Cardiac muscle cell (in vitro differentiated cells and primary cell): ENCODE measurements at regions not wholly inside any gene's neighbourhood (a gene's known extent, or its start where the extent isn't known, plus 50 kb on each side); places are given as distances from the start of the nearest gene placed in this dataset.

Source experiments
- DNase-seq, 2 donors: peaks; one replicate each; pipeline versions ENCODE4 v3.0.0 to v3.0.0-alpha.2; 2010 to 2017; ENCODE audit warnings: low read depth in 1 of 2, low spot score in 1 of 2
- H3K27ac ChIP-seq: fragments of 200-600 bp; sonication (generic); 2 replicates; pipeline ENCODE4 v1.5.1; 2016
- H3K27me3 ChIP-seq: fragments of 200-600 bp; sonication (generic); 2 replicates; pipeline ENCODE4 v1.6.0; 2016; ENCODE audit warnings: control low read depth
- H3K36me3 ChIP-seq: fragments of 200-600 bp; sonication (generic); 2 replicates; pipeline ENCODE4 v1.5.1; 2016; ENCODE audit warnings: control low read depth
- H3K4me1 ChIP-seq: fragments of 200-600 bp; sonication (generic); 2 replicates; pipeline ENCODE4 v1.8.1; 2017; ENCODE audit warnings: low read depth, mild to moderate bottlenecking, mixed run types
- H3K4me3 ChIP-seq: fragments of 200-600 bp; sonication (generic); 2 replicates; pipeline ENCODE4 v1.5.1; 2016; ENCODE audit warnings: mild to moderate bottlenecking
- H3K9me3 ChIP-seq: fragments of 200-600 bp; sonication (generic); 2 replicates; pipeline ENCODE4 v1.5.1; 2017; ENCODE audit warnings: low read depth, mild to moderate bottlenecking, control low read depth
- TF ChIP-seq, protein P1 (sequence below): IDR thresholded peaks from 2 replicates; pipeline ENCODE4 v1.5.1; 2012; ENCODE audit warnings: low read depth, mild to moderate bottlenecking, low read length

DNA sequence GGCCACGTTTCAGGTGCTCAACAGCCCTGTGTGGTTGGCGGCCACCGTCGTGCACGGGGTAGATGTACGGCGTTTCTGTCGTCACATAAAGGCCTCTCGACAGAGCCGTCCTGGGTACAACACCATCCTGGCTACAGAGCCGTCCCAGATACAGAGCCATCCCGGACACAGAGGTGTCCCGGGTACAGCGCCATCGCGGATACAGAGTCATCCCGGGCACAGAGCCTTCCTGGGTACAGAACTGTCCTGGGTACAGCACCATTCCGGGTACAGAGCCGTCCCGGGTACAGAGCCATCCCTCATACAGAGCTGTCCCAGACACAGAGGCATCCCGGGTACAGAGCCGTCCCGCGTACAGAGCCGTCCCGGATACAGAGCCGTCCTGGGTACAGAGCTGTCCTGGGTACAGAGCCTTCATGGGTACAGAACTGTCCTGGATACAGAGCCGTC lies 222.7 kb upstream of the SOX1 start:
- H3K27ac ChIP-seq = no peak overlapping the region
- no peak for DNase-seq

DNA sequence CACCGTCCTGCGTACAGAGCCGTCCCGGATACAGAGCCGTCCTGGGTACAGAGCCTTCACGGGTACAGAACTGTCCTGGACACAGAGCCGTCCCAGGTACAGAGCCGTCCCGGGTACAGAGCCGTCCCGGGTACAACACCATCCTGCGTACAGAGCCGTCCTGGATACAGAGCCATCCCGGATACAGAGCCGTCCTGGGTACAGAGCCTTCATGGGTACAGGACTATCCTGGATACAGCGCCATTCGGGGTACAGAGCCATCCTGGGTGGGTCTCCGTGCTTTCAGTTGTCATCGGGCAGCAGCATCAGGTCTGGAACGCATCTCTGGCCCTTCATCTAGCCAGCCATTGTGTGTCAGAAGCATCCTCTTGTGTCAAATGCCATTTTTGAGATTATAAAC lies 222.3 kb upstream of the SOX1 start:
- Histone ChIP-seq H3K9me3 (no peaks in the 10 kb centered on the region), H3K36me3 (no peaks in the 10 kb centered on the region), H3K4me3 (no peak overlapping the region), H3K4me1 (no peaks in the 10 kb centered on the region), H3K27me3 (peaks cover 15% of the 10 kb centered on the region), H3K27ac (no peak overlapping the region)
- no peak for DNase-seq
- TF ChIP-seq, protein P1, sequence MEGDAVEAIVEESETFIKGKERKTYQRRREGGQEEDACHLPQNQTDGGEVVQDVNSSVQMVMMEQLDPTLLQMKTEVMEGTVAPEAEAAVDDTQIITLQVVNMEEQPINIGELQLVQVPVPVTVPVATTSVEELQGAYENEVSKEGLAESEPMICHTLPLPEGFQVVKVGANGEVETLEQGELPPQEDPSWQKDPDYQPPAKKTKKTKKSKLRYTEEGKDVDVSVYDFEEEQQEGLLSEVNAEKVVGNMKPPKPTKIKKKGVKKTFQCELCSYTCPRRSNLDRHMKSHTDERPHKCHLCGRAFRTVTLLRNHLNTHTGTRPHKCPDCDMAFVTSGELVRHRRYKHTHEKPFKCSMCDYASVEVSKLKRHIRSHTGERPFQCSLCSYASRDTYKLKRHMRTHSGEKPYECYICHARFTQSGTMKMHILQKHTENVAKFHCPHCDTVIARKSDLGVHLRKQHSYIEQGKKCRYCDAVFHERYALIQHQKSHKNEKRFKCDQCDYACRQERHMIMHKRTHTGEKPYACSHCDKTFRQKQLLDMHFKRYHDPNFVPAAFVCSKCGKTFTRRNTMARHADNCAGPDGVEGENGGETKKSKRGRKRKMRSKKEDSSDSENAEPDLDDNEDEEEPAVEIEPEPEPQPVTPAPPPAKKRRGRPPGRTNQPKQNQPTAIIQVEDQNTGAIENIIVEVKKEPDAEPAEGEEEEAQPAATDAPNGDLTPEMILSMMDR = no peak

More for the DNA sequence above, 222.7 kb upstream of the SOX1 start:
- Histone ChIP-seq H3K4me1 (no peaks in the 10 kb centered on the region), H3K27me3 (peaks cover 15% of the 10 kb centered on the region), H3K4me3 (no peak overlapping the region), H3K36me3 (no peaks in the 10 kb centered on the region), H3K9me3 (no peaks in the 10 kb centered on the region)
- TF ChIP-seq, protein P1 = no peak

DNA sequence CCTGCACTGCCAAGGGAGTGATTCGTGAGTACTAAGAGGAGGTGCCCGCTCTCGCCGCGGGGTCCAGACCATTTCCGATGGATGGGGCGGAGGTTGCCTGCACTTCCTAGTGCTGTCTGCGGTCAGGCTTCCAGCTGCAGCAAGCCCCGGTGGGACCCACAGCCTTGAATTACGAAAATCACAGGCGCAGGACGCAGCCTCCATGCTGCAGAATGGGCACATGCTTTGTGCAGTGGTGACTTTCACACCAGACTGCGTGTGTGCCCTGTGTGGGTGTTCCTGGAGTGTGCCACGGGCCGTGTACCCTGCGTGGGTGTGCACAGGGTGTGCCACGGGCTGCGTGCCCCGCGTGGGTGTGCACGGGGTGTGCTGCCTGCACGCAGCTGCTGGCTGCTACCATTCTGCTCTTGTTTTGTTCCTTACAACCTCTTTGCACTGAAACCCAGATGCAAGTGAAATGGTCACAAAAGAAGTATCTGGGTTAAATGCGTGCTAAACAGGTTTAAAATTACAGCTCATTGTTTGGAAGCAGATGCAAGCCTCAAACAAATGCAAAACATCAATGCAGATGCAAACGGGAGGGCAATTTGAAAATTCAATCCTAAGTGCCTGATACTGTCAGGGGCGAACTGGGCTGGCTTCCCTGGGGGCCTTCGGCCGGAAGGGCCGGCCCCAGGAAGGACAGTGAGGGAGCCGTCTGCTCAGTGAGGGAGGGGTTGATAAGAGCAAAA lies 221.2 kb upstream of the SOX1 start:
- DNase-seq = no peak
- Histone ChIP-seq H3K27ac (no peak overlapping the region), H3K27me3 (peaks cover 15% of the 10 kb centered on the region), H3K36me3 (no peaks in the 10 kb centered on the region), H3K4me1 (no peaks in the 10 kb centered on the region), H3K4me3 (no peak overlapping the region), H3K9me3 (no peaks in the 10 kb centered on the region)
- TF ChIP-seq, protein P1 = no peak

DNA sequence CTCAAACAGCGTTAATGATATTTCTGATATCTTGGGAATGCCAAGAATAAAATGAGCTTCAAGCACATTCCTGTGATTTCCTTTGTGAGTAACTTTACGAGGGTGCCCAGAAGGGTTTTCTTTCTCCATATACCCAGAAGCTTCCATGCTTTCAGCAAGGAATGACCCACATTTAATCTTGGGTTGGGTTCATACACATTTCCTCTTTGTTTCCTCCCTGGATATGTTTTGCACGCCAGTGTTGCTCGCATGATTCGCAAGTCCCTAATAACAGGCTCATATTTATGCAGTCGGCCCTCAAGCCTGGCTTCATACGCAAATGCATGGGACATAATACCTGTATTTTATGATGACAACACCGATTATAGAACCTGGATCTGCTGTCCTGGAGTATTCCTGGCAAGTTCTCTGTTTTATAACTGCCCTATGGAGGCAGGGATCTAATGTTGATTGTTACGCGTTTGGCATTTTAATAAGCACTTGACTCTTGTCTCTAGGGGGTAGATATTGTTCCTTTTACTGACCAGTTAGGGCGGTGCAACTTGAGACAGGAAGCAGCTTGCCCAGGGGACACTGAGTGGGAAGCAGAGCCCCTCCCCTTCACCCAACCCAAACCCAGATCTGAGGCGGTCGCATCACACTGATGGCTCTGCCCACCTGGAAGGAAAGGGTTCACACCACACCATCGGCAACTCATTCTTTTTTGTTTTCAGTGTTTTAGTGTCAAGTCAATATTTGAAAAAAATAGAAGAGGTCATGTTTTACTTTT lies 220.4 kb upstream of the SOX1 start:
- H3K9me3 ChIP-seq = no peaks in the 10 kb centered on the region
- no peak overlapping the region for H3K27ac ChIP-seq
- H3K27me3 ChIP-seq = peaks cover 15% of the 10 kb centered on the region
- TF ChIP-seq, protein P1 = no peak
- DNase-seq = no peak
- no peaks in the 10 kb centered on the region for H3K36me3 ChIP-seq
- no peaks in the 10 kb centered on the region for H3K4me1 ChIP-seq
- H3K4me3 ChIP-seq = no peak overlapping the region

DNA sequence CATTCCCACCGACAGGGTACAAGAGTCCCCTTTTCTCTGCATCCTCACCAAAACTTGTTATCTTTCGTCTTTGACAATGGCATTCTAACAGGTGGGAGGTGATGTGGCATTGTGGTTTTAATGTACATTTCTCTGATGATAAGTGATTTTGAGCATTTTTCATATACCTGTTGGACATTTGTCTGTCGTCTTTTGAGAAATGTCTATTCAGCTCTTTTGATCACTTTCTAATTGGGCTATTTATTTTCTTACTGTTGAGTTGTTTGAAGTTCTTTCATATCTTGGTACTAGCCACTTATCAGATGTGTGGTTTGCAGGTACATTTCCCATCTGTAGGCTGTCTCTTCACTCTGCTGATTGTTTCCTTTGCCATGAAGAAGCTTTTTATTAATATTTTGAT lies 219.0 kb upstream of the SOX1 start:
- Histone ChIP-seq H3K27ac (no peak overlapping the region), H3K4me3 (no peak overlapping the region), H3K27me3 (peaks cover 18% of the 10 kb centered on the region), H3K36me3 (no peaks in the 10 kb centered on the region), H3K4me1 (no peaks in the 10 kb centered on the region), H3K9me3 (no peaks in the 10 kb centered on the region)
- no peak for DNase-seq
- TF ChIP-seq, protein P1 = no peak
